SK-N-SH treated with all-trans-retinoic acid at 6 μM for 48 hours (cell line): ENCODE measurements at regions not wholly inside any gene's neighbourhood (a gene's known extent, or its start where the extent isn't known, plus 50 kb on each side); places are given as distances from the start of the nearest gene placed in this dataset.

Experiments
- ARNTL ChIP-seq: fragments of 450-650 bp; formaldehyde crosslinking; IDR thresholded peaks from 2 replicates; pipeline ENCODE4 v1.5.0; 2020; ENCODE audit warnings: low read depth, mild to moderate bottlenecking, moderate library complexity, borderline replicate concordance
- CREB5 ChIP-seq: fragments of 250-450 bp; sonication (Bioruptor Pico); IDR thresholded peaks from 2 replicates; pipeline ENCODE4 v1.5.1; 2020; ENCODE audit warnings: low read depth, mild to moderate bottlenecking, moderate library complexity
- CSDC2 ChIP-seq: fragments of 250-450 bp; sonication (Bioruptor Pico); IDR thresholded peaks from 2 replicates; pipeline ENCODE4 v1.5.0; 2020; ENCODE audit warnings: mild to moderate bottlenecking, moderate library complexity
- PPARA ChIP-seq: fragments of 250-450 bp; sonication (Bioruptor Pico); IDR thresholded peaks from 2 replicates; pipeline ENCODE4 v1.5.0; 2020; ENCODE audit warnings: mild to moderate bottlenecking, borderline replicate concordance
- RARB ChIP-seq: fragments of 250-450 bp; sonication (Bioruptor Pico); IDR thresholded peaks from 2 replicates; pipeline ENCODE4 v1.8.0; 2021; ENCODE audit warnings: mild to moderate bottlenecking, moderate library complexity
- TCF4 ChIP-seq: fragments of 250-450 bp; sonication (Bioruptor Pico); IDR thresholded peaks from 2 replicates; pipeline ENCODE4 v1.8.0; 2021; ENCODE audit warnings: mild to moderate bottlenecking, moderate library complexity, borderline replicate concordance
- TSHZ2 ChIP-seq: fragments of 250-450 bp; sonication (Bioruptor Pico); IDR thresholded peaks from 2 replicates; pipeline ENCODE4 v1.5.0; 2020; ENCODE audit warnings: mild to moderate bottlenecking, moderate library complexity
- ZFP3 ChIP-seq: fragments of 250-450 bp; sonication (Bioruptor Pico); IDR thresholded peaks from 2 replicates; pipeline ENCODE4 v1.5.0; 2020; ENCODE audit warnings: mild to moderate bottlenecking, moderate library complexity
- ZFP30 ChIP-seq: fragments of 450-650 bp; formaldehyde crosslinking; IDR thresholded peaks from 2 replicates; pipeline ENCODE4 v1.5.0; 2022; ENCODE audit warnings: mild to moderate bottlenecking, moderate library complexity

DNA sequence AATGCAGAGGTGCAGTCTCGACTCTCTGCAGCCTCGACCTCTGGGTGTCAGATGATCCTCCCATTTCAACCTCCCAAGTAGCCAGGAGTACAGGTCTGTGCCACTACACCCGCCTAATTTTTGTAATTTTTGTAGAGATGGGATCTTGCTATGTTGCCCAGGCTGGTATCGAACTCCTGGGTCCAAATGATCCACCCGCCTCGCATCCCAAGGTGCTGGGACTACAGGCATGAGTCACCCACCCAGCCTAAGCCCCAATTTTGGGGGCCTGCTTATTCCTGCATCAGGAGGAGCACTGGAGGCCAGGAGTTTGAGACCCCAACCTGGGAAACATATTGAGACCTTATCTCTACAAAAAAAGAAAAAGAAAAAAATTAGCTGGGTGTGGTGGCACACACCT is 80.1 kb upstream of the ADGRE5 start:
- TF ChIP-seq ZFP3 (CRISPR knock-in tag) (no peak), PPARA (CRISPR knock-in tag) (no peak), ARNTL (CRISPR knock-in tag) (no peak), ZFP30 (CRISPR knock-in tag) (no peak), RARB (no peak), CSDC2 (CRISPR knock-in tag) (no peak), TCF4 (CRISPR knock-in tag) (no peak), TSHZ2 (CRISPR knock-in tag) (no peak), CREB5 (CRISPR knock-in tag) (no peak)
